ENCODE measurements at regions not wholly inside any gene's neighbourhood (a gene's known extent, or its start where the extent isn't known, plus 50 kb on each side); places are given as distances from the start of the nearest gene placed in this dataset.

- no peaks in the 10 kb centered on the region for H3K9me3 Mint-ChIP-seq
- H3K27me3 Mint-ChIP-seq = peaks cover 0 to 8% of the 10 kb centered on the region in 2 donors
- H3K4me3 Mint-ChIP-seq = no peak overlapping the region
- DNase-seq = no peak
- H3K27ac Mint-ChIP-seq = no peak overlapping the region
- ATAC-seq (replicated peaks) = no peak
- H3K4me1 Mint-ChIP-seq = no peaks in the 10 kb centered on the region
- no peaks in the 10 kb centered on the region for H3K36me3 Mint-ChIP-seq
Observed at GRCh38 chr10:117689566-117689965, 147.0 kb downstream of the EMX2 start.

GRCh38 chr10:117690359-117690758 lies 147.8 kb downstream of the EMX2 start:
- no peak for DNase-seq
- H3K9me3 Mint-ChIP-seq = no peaks in the 10 kb centered on the region
- ATAC-seq (replicated peaks) = no peak
- H3K27ac Mint-ChIP-seq = no peak overlapping the region
- peaks cover 0 to 7% of the 10 kb centered on the region in 2 donors for H3K27me3 Mint-ChIP-seq
- H3K36me3 Mint-ChIP-seq = no peaks in the 10 kb centered on the region
- no peaks in the 10 kb centered on the region for H3K4me1 Mint-ChIP-seq
- no peak overlapping the region for H3K4me3 Mint-ChIP-seq

DNA sequence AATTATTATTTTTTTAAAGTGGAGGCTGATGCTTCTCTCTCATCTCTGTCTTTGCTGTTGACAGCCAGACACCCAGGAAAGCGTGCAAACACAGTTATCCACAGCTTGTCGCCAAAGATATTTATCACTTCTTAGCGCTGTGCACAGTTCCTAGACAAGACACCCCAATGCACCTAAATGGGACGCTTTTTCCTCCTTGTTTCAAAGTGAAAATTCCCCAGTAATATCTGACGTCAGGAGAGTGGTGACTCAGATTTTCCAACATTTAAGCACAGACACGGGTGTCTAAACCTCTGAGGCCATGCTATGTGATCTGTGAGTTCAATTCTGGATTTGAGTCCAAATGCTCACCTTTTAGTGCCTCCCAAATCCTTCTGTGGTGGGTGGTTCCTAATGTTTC lies 151.6 kb downstream of the EMX2 start:
- Mint-ChIP-seq H3K36me3 (no peaks in the 10 kb centered on the region), H3K4me3 (no peak overlapping the region), H3K9me3 (peaks cover 3 to 10% of the 10 kb centered on the region in 2 donors), H3K27me3 (no peaks in the 10 kb centered on the region), H3K27ac (no peak overlapping the region), H3K4me1 (no peaks in the 10 kb centered on the region)
- ATAC-seq (replicated peaks) (no peak), DNase-seq (no peak)

GRCh38 chr10:117697402-117697801 lies 154.9 kb downstream of the EMX2 start:
- DNase-seq (no peak), ATAC-seq (replicated peaks) (no peak)
- Mint-ChIP-seq H3K4me1 (no peaks in the 10 kb centered on the region), H3K27me3 (no peaks in the 10 kb centered on the region), H3K36me3 (no peaks in the 10 kb centered on the region), H3K27ac (no peak overlapping the region), H3K4me3 (no peak overlapping the region), H3K9me3 (peaks cover 3 to 10% of the 10 kb centered on the region in 2 donors)

- H3K4me1 Mint-ChIP-seq = no peaks in the 10 kb centered on the region
- no peak for DNase-seq
- no peaks in the 10 kb centered on the region for H3K27me3 Mint-ChIP-seq
- peaks cover 3 to 10% of the 10 kb centered on the region in 2 donors for H3K9me3 Mint-ChIP-seq
- H3K27ac Mint-ChIP-seq = no peak overlapping the region
- no peak for ATAC-seq (replicated peaks)
- no peaks in the 10 kb centered on the region for H3K36me3 Mint-ChIP-seq
- H3K4me3 Mint-ChIP-seq = no peak overlapping the region
Observed at GRCh38 chr10:117698809-117699208, 156.3 kb downstream of the EMX2 start.

DNA sequence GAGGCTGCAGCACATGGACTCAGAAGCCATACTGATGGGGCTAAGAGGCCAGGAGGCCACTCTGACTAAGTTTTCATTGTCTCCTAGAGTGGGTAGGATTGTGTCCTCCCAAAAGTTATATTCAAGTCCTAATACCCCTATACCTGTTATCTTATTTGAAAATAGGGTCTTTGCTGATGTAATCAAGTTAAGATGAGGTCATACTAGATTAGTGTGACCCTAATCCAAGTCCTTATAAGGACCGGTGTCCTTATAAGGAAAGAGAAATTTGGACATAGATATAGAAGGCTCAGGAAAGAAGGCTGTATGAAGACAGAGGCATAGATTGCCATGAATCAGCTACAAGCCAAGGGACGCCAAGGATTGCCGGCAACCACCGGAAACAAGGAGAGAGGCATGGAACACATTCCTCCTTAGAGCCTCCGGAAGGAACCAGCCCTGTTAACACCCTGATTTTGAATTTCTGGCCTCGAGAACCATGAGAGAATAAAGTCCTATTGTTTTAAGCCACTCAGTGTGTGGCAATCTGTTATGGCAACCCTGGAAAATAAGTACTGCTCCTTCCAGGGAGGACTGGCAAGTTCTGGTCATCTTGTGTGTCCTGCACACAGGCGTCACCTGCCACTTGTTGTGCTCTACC lies 157.0 kb downstream of the EMX2 start:
- no peak overlapping the region for H3K27ac Mint-ChIP-seq
- no peak for DNase-seq
- no peak overlapping the region for H3K4me3 Mint-ChIP-seq
- no peaks in the 10 kb centered on the region for H3K4me1 Mint-ChIP-seq
- peaks cover 3 to 10% of the 10 kb centered on the region in 2 donors for H3K9me3 Mint-ChIP-seq
- no peak for ATAC-seq (replicated peaks)
- no peaks in the 10 kb centered on the region for H3K36me3 Mint-ChIP-seq
- no peaks in the 10 kb centered on the region for H3K27me3 Mint-ChIP-seq

GRCh38 chr10:117710181-117710798 lies 167.7 kb downstream of the EMX2 start:
- no peaks in the 10 kb centered on the region for H3K4me1 Mint-ChIP-seq
- H3K27me3 Mint-ChIP-seq = peaks cover 8 to 12% of the 10 kb centered on the region in 2 donors
- H3K36me3 Mint-ChIP-seq = no peaks in the 10 kb centered on the region
- ATAC-seq (replicated peaks) (no peak), DNase-seq (no peak)
- peaks cover 3 to 4% of the 10 kb centered on the region in 2 donors for H3K9me3 Mint-ChIP-seq
- no peak overlapping the region for H3K27ac Mint-ChIP-seq
- no peak overlapping the region for H3K4me3 Mint-ChIP-seq

GRCh38 chr10:117716889-117717288 lies 174.3 kb downstream of the EMX2 start:
- H3K27me3 Mint-ChIP-seq = peaks cover 9 to 13% of the 10 kb centered on the region in 2 donors
- no peak for ATAC-seq (replicated peaks)
- no peak for DNase-seq
- H3K36me3 Mint-ChIP-seq = no peaks in the 10 kb centered on the region
- H3K27ac Mint-ChIP-seq = no peak overlapping the region
- no peaks in the 10 kb centered on the region for H3K4me1 Mint-ChIP-seq
- no peak overlapping the region for H3K4me3 Mint-ChIP-seq
- H3K9me3 Mint-ChIP-seq = peaks cover 4 to 11% of the 10 kb centered on the region in 2 donors

DNA sequence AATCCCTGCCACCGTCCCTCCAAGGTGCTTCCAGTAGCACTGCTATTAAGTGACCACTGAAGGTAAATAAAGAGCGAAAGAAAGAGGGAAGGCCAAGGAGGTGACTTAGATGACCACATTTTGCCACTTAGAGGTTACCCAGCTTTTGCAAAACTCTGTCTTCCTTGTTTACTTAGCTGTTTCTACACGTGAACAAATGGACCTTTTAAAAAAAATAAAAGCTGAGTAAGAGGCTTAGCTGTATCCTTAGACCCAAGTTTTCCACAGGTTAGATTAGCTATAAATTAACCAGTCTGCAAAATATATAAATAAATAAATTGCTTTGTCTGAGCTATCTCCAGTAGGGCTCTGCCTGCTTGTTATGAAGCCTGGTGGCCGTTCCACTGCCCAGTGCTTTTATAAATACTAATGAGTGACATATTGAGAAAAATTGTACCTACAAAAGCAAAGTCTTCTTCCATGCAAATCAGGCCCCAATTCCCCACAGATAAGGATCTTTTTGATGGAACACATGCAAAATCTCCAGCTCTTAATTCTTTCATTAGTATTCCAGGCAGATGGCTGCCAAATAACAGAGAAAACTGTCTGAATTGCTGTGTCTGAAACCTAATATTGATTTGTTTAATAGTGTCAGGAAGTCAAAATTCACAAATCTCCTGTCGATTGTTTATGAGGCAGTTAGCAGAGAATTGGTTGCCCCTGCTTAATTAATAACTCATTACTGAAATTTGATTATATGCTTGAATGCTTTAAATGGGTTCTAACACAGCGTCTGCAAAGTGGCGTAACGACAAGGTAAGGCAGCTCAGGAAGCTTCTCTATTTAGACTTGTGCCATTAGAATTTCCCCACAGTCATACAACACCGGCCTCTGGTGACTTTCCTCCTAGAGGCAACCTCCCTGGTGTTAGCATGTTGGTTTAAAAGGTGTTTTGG lies 176.7 kb downstream of the EMX2 start:
- H3K36me3 Mint-ChIP-seq = no peaks in the 10 kb centered on the region
- H3K4me3 Mint-ChIP-seq = no peak overlapping the region
- DNase-seq = no peak
- peaks cover 5 to 7% of the 10 kb centered on the region in 2 donors for H3K27me3 Mint-ChIP-seq
- H3K9me3 Mint-ChIP-seq = peaks cover 0 to 11% of the 10 kb centered on the region in 2 donors
- no peak for ATAC-seq (replicated peaks)
- H3K27ac Mint-ChIP-seq = no peak overlapping the region
- no peaks in the 10 kb centered on the region for H3K4me1 Mint-ChIP-seq

DNA sequence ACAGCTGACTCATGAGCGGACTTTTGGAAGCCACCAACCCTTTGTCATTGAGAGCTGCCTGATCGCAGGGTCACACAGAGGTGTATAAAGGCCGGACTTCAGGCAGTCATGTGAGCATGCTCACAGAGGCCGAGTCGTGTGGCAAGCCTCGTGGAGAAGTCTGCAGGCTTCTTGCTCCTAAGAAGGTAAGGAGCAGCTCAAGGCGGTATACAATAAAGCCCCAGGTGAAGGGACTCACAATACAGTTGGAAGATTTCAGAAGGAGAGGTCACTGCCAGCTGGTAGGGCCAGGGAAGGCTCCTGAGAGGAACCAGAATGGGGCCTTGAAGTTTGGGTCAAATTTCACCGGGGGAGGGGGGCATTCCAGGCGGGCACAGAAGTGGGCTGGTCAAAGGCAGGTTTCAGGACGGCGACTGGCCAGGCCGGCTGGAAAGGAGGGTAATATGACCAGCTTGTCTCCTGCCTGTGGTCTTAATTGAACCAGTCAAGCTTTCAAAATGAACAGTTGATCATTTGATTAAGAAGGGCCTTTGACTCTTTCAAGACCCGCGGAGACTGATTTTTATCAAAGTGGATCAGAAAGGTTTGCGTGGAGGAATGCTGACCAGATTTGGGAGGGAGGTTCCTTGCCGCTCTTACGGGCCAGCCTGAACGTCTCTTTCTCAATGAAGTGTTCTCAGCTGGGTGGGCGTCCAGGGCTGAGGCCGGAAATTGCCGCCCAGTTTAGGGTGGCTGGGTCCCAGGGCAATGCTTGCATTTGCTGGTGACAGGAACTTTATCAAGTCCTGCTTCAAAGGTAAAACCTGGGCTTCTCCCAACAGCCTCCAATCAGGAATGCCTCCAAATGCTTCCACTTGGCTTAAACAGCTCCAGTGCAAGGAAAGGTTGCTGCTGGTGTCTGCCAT lies 178.6 kb downstream of the EMX2 start:
- peaks cover 5 to 7% of the 10 kb centered on the region in 2 donors for H3K27me3 Mint-ChIP-seq
- H3K4me3 Mint-ChIP-seq = no peak overlapping the region
- peaks cover 0 to 5% of the 10 kb centered on the region in 2 donors for H3K9me3 Mint-ChIP-seq
- H3K27ac Mint-ChIP-seq = no peak overlapping the region
- no peaks in the 10 kb centered on the region for H3K36me3 Mint-ChIP-seq
- H3K4me1 Mint-ChIP-seq = no peaks in the 10 kb centered on the region
- no peak for DNase-seq
- no peak for ATAC-seq (replicated peaks)

DNA sequence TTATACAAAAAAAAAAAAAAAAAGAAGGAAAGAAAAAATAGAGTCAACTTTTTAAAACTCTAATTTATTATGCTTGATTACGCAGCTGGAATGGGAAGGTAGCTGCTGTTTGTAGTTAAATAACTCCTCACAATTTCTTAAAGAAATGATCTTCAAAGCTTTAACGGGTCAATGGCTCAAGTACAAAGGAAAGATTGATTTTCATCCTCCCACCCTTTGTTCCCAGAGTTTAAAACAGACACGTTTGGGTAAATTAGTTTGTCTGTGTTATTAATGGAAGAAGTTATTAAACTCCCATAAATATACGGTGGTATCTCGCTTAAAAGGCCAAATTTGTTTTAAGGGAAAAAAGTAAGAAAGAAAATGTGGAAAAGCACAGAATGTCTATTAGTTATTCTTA lies 179.3 kb downstream of the EMX2 start:
- Mint-ChIP-seq H3K4me1 (no peaks in the 10 kb centered on the region), H3K36me3 (no peaks in the 10 kb centered on the region), H3K27me3 (peaks cover 5 to 7% of the 10 kb centered on the region in 2 donors), H3K4me3 (no peak overlapping the region), H3K27ac (no peak overlapping the region), H3K9me3 (peaks cover 0 to 5% of the 10 kb centered on the region in 2 donors)
- DNase-seq (no peak), ATAC-seq (replicated peaks) (no peak)

DNA sequence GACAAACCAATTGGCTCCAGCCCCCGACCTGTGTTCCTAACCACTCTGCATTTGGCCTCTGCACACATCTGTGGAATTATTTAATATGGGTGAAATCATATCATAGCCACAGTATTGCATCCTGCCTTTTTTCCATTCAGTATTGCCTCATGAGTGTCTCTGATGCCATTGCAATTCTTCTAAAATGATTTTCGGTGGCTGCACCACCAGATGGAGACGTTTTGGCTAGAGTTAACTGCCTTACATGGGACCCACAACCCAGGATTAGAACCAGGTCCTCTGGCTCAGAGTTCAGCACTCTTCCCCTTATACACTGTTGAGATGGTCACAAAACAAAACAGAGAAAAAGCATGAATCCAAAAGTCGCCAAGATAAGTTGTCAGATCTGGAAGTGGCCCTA lies 180.8 kb downstream of the EMX2 start:
- Mint-ChIP-seq H3K4me1 (no peaks in the 10 kb centered on the region), H3K36me3 (no peaks in the 10 kb centered on the region), H3K9me3 (peaks cover 2 to 3% of the 10 kb centered on the region in 2 donors), H3K4me3 (no peak overlapping the region), H3K27ac (no peak overlapping the region), H3K27me3 (peaks cover 8 to 11% of the 10 kb centered on the region in 2 donors)
- no peak for DNase-seq
- no peak for ATAC-seq (replicated peaks)

DNA sequence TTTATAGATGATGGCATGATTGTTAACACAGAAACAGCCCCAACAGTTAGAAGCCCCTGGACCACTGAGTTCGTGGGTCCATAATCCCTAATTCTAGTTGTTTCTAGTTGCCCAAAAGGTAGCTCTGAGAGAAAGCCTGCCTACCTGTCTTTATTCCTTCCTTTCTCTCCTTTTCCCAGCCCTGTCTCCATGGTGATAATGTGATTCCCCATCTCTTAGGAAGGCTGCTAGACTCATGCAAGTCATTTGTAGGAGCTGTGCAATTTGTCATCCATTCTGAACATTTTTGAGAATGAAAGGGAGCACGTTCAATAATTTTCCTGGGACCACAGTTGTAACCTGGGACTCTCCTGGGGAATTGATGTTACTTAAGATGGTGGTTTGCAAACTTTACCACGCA lies 183.4 kb downstream of the EMX2 start:
- DNase-seq (no peak), ATAC-seq (replicated peaks) (no peak)
- H3K4me1 Mint-ChIP-seq = no peaks in the 10 kb centered on the region
- H3K9me3 Mint-ChIP-seq = peaks cover 2 to 5% of the 10 kb centered on the region in 2 donors
- H3K27ac Mint-ChIP-seq = no peak overlapping the region
- no peaks in the 10 kb centered on the region for H3K36me3 Mint-ChIP-seq
- peaks cover 16 to 20% of the 10 kb centered on the region in 2 donors for H3K27me3 Mint-ChIP-seq
- no peak overlapping the region for H3K4me3 Mint-ChIP-seq

Data from stimulated activated naive B cell treated with anti-CD40 and anti-IgM and Interleukin-4, amounts not matched to agents 10 μg/mL and 1 μg/mL and 100 μg/mL, for 72 hours (primary cell).